H1 (cell line): ENCODE measurements at regions not wholly inside any gene's neighbourhood (a gene's known extent, or its start where the extent isn't known, plus 50 kb on each side); places are given as distances from the start of the nearest gene placed in this dataset.

Experiments
- CTCF ChIA-PET: fragments of 300-600 bp; sonication (Branson Sonifier 250); formaldehyde crosslinking; loops from one replicate; lab custom pipeline; 2021; ENCODE audit not compliant: partially characterized antibody; lab: Charles Lee
- POLR2A ChIA-PET: fragments of 300-600 bp; sonication (Branson Sonifier 250); formaldehyde crosslinking; loops from one replicate; lab custom pipeline; 2021; ENCODE audit warnings: inconsistent platforms; ENCODE audit not compliant: partially characterized antibody; lab: Charles Lee
- DNase-seq, 2 experiments: peaks; one replicate each; pipeline versions ENCODE4 v3.0.0 to v3.0.0-alpha.2; 2010 to 2022; ENCODE audit warnings: low spot score in 2 of 2, low read depth in 1 of 2, mixed read lengths in 1 of 2
- FAIRE-seq: peaks from 2 replicates; lab custom pipeline; 2011; peaks lifted over from hg19 to GRCh38; lab: Jason Lieb, UNC
- H2AFZ ChIP-seq: 2 replicates; pipeline ENCODE4 v1.8.1; 2012; ENCODE audit warnings: low read length, inconsistent platforms
- H2AK5ac ChIP-seq: 2 replicates; pipeline ENCODE4 v1.6.1; 2013; ENCODE audit warnings: low read depth, low read length
- H2BK120ac ChIP-seq: replicated peaks from 2 replicates; pipeline ENCODE3; 2013; ENCODE audit warnings: low read depth, low read length, inconsistent platforms
- H2BK12ac ChIP-seq: 2 replicates; pipeline ENCODE4 v1.6.1; 2013; ENCODE audit warnings: low read depth, low read length
- H2BK15ac ChIP-seq: 2 replicates; pipeline ENCODE4 v1.6.1; 2013; ENCODE audit warnings: low read length
- H2BK20ac ChIP-seq: 2 replicates; pipeline ENCODE4 v1.6.1; 2013; ENCODE audit warnings: low read length
- H2BK5ac ChIP-seq: 2 replicates; pipeline ENCODE4 v1.6.1; 2013; ENCODE audit warnings: low read depth, low read length
- H3K14ac ChIP-seq: 2 replicates; pipeline ENCODE4 v1.6.1; 2013; ENCODE audit warnings: inconsistent platforms; ENCODE audit not compliant: insufficient read length
- H3K18ac ChIP-seq: 2 replicates; pipeline ENCODE4 v1.6.1; 2013; ENCODE audit warnings: low read length; ENCODE audit errors: extremely low read depth
- H3K23ac ChIP-seq: 2 replicates; pipeline ENCODE4 v1.6.1; 2013; ENCODE audit warnings: inconsistent platforms; ENCODE audit not compliant: insufficient read length
- H3K23me2 ChIP-seq: 2 replicates; pipeline ENCODE4 v1.6.1; 2013; ENCODE audit warnings: low read depth, low read length
- H3K27ac ChIP-seq: 2 replicates; pipeline ENCODE4 v1.6.1; 2011; ENCODE audit warnings: low read depth, low read length, inconsistent platforms
- H3K27me3 ChIP-seq, 4 experiments: replicated peaks in 1 of 4; 1 replicate in 1 of 4; 2 replicates in 3 of 4; pipeline versions ENCODE4 v1.6.1 to v1.8.1; 2011 to 2013; ENCODE audit warnings: low read length in 3 of 4, mild to moderate bottlenecking in 3 of 4, inconsistent platforms in 2 of 4, mixed read lengths in 2 of 4, moderate library complexity in 1 of 4; ENCODE audit not compliant: control insufficient read depth in 3 of 4, insufficient read depth in 3 of 4; ENCODE audit errors: extremely low read depth in 1 of 4
- H3K36me3 ChIP-seq, 4 experiments: 2 replicates each; pipeline versions ENCODE4 v1.6.1 to v1.8.1; 2011 to 2013; ENCODE audit warnings: mild to moderate bottlenecking in 4 of 4, low read length in 3 of 4, moderate library complexity in 2 of 4, control low read depth in 1 of 4, inconsistent platforms in 1 of 4; ENCODE audit not compliant: insufficient read depth in 4 of 4, control insufficient read depth in 2 of 4
- H3K4ac ChIP-seq: replicated peaks from 2 replicates; pipeline ENCODE3; 2013; ENCODE audit warnings: low read length, low read depth, mixed read lengths, inconsistent platforms; ENCODE audit not compliant: insufficient read length
- H3K4me1 ChIP-seq, 4 experiments: replicated peaks in 1 of 4; 1 replicate in 1 of 4; 2 replicates in 3 of 4; pipeline versions ENCODE4 v1.6.1 to v1.8.1; 2011 to 2013; ENCODE audit warnings: low read length in 3 of 4, inconsistent platforms in 2 of 4, mixed read lengths in 1 of 4; ENCODE audit not compliant: insufficient read depth in 4 of 4, control insufficient read depth in 3 of 4
- H3K4me2 ChIP-seq, 2 experiments: 2 replicates each; pipeline versions ENCODE4 v1.6.1 to v1.8.1; 2011 to 2013; ENCODE audit warnings: low read depth in 2 of 2, low read length in 2 of 2, control low read depth in 1 of 2, inconsistent platforms in 1 of 2, mild to moderate bottlenecking in 1 of 2; ENCODE audit not compliant: insufficient read depth in 1 of 2
- H3K4me3 ChIP-seq, 4 experiments: fragments of 200-600, 300-600 bp in 1 of 4; sonication (generic), shearing (Covaris generic), sonication (Bioruptor Twin) in 1 of 4; 2 replicates each; pipeline versions ENCODE4 v1.5.1 to v1.8.1; 2011 to 2016; ENCODE audit warnings: low read length in 4 of 4, low read depth in 3 of 4, control low read depth in 2 of 4, inconsistent platforms in 2 of 4, mild to moderate bottlenecking in 2 of 4, mixed read lengths in 1 of 4, moderate library complexity in 1 of 4; ENCODE audit not compliant: insufficient read depth in 2 of 4; ENCODE audit errors: extremely low read depth in 1 of 4
- H3K56ac ChIP-seq: replicated peaks from 2 replicates; pipeline ENCODE3; 2013; ENCODE audit warnings: low read depth, mild to moderate bottlenecking, mixed read lengths, low read length, inconsistent platforms; ENCODE audit not compliant: insufficient read length
- H3K79me1 ChIP-seq: 2 replicates; pipeline ENCODE4 v1.6.1; 2013; ENCODE audit warnings: low read depth, low read length, control low read depth
- H3K79me2 ChIP-seq, 2 experiments: 2 replicates each; pipeline versions ENCODE4 v1.6.1 to v1.8.1; 2012 to 2013; ENCODE audit warnings: low read length in 2 of 2, mild to moderate bottlenecking in 2 of 2, inconsistent platforms in 1 of 2; ENCODE audit not compliant: insufficient read depth in 2 of 2, control insufficient read depth in 1 of 2
- H3K9ac ChIP-seq, 4 experiments: replicated peaks in 1 of 4; 1 replicate in 1 of 4; 2 replicates in 3 of 4; pipeline versions ENCODE4 v1.6.1 to v1.8.1; 2011 to 2013; ENCODE audit warnings: low read depth in 3 of 4, low read length in 3 of 4, control low read depth in 2 of 4, mild to moderate bottlenecking in 2 of 4, moderate library complexity in 2 of 4, inconsistent platforms in 1 of 4; ENCODE audit errors: extremely low read depth in 1 of 4
- H3K9me3 ChIP-seq, 2 experiments: 2 replicates each; pipeline versions ENCODE4 v1.6.1 to v1.8.1; 2012 to 2013; ENCODE audit warnings: mild to moderate bottlenecking in 2 of 2, moderate library complexity in 2 of 2, control low read depth in 1 of 2, inconsistent platforms in 1 of 2, low read depth in 1 of 2, low read length in 1 of 2, mixed read lengths in 1 of 2; ENCODE audit not compliant: insufficient read depth in 2 of 2
- H4K20me1 ChIP-seq, 2 experiments: replicated peaks in 1 of 2; 2 replicates each; pipeline versions ENCODE3 to v1.8.1; 2011 to 2013; ENCODE audit warnings: inconsistent platforms in 2 of 2, low read length in 2 of 2, mild to moderate bottlenecking in 1 of 2; ENCODE audit not compliant: insufficient read depth in 2 of 2, control insufficient read depth in 1 of 2
- H4K5ac ChIP-seq: 2 replicates; pipeline ENCODE4 v1.6.1; 2013; ENCODE audit warnings: low read length, low read depth, mixed read lengths, inconsistent platforms; ENCODE audit not compliant: insufficient read length
- H4K8ac ChIP-seq: 2 replicates; pipeline ENCODE4 v1.8.0; 2013; ENCODE audit warnings: mild to moderate bottlenecking, moderate library complexity, low read length, inconsistent platforms; ENCODE audit not compliant: insufficient read depth; ENCODE audit errors: extremely low read depth
- H4K91ac ChIP-seq: replicated peaks from 2 replicates; pipeline ENCODE3; 2013; ENCODE audit warnings: low read length, mixed read lengths, inconsistent platforms; ENCODE audit not compliant: insufficient read length
- CREB1 ChIP-seq: IDR thresholded peaks from 2 replicates; pipeline ENCODE4 v1.6.1; 2012; ENCODE audit warnings: inconsistent platforms
- RBBP5 ChIP-seq: IDR thresholded peaks from 2 replicates; pipeline ENCODE4 v1.7.1; 2012; ENCODE audit warnings: low read depth, mild to moderate bottlenecking, inconsistent platforms, low read length, moderate library complexity, borderline replicate concordance
- WGBS, 2 experiments: shearing (Covaris generic) in 1 of 2; methylation state at CpG; one replicate each; pipeline versions ENCODE4 v1.1.6 to v1.1.7; 2013 to 2015; ENCODE audit warnings: low lambda C conversion rate in 2 of 2, mixed read lengths in 2 of 2, inconsistent platforms in 1 of 2, low coverage in 1 of 2, missing lambda C conversion rate in 1 of 2; ENCODE audit not compliant: insufficient replicate concordance in 2 of 2, insufficient coverage in 1 of 2, insufficient read length in 1 of 2; ENCODE audit errors: extremely low coverage in 1 of 2, missing lambda C conversion rate in 1 of 2; 5-methylcytosine and 5-hydroxymethylcytosine counted together

DNA sequence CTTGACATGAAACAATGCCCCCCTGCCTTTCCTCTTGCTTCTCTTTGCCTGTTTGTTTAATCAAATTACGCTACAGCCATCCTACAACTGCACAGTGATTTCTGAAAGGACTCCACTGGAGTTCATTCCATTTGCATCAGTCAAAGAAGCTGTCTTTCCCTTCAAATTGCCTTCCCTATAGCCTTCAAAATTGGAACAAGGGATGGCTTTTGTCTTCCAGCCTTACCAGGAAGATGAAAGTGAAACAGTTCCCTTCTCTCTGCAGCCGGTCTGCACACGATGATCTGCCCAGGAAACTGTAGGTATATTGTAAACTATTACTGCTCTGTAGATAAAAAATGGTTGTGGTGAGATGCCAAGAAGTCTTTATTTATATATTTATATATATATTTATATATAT is 65.6 kb upstream of the ETS2 start:
- Histone ChIP-seq H4K20me1 (no peaks in the 10 kb centered on the region), H3K56ac (no peak overlapping the region), H3K27ac (no peak overlapping the region), H3K4ac (no peak overlapping the region), H3K79me1 (no peaks in the 10 kb centered on the region), H3K18ac (no peak overlapping the region), H2AK5ac (no peak overlapping the region), H3K4me1 (no peaks in the 10 kb centered on the region), H3K14ac (no peak overlapping the region), H4K91ac (no peak overlapping the region), H4K5ac (no peak overlapping the region), H3K4me2 (no peak overlapping the region), H2BK120ac (no peak overlapping the region), H3K27me3 (no peaks in the 10 kb centered on the region), H2AFZ (peak overlapping the region; percentile 83; the same call in 1 of the 2 replicates), H2BK20ac (no peak overlapping the region), H3K23ac (no peak overlapping the region), H3K23me2 (no peaks in the 10 kb centered on the region), H4K8ac (no peak overlapping the region), H3K4me3 (no peak overlapping the region), H3K9ac (no peak overlapping the region), H2BK5ac (no peak overlapping the region), H3K79me2 (no peaks in the 10 kb centered on the region), H3K36me3 (no peaks in the 10 kb centered on the region), H2BK12ac (no peak overlapping the region), H3K9me3 (no peaks in the 10 kb centered on the region), H2BK15ac (no peak overlapping the region)
- DNase-seq (no peak), FAIRE-seq (no peak)
- TF ChIP-seq RBBP5 (no peak), CREB1 (no peak)
- CTCF ChIA-PET = no interaction called here
- 89% methylated on average over 3 of the region's 3 CpGs; no CpG with 5 or more reads in 1 of the 2 experiments for WGBS, 2 experiments
- POLR2A ChIA-PET = no interaction called here
